Vagina (tissue), 2 donors: ENCODE measurements at regions not wholly inside any gene's neighbourhood (a gene's known extent, or its start where the extent isn't known, plus 50 kb on each side); places are given as distances from the start of the nearest gene placed in this dataset.

Source experiments
- CTCF ChIP-seq, 3 experiments: fragments of 450-650 bp in 2 of 3; fragments of 200-600 bp in 1 of 3; sonication (generic) in 1 of 3; IDR thresholded peaks; one replicate each; pipeline ENCODE4 v1.5.1; 2017 to 2019; ENCODE audit warnings: antibody characterized with exemption in 3 of 3, mild to moderate bottlenecking in 2 of 3, moderate library complexity in 2 of 3
- POLR2AphosphoS5 ChIP-seq, 2 donors: sonication (generic); formaldehyde crosslinking; IDR thresholded peaks; one replicate each; pipeline ENCODE4 v1.9.0; 2017; ENCODE audit warnings: antibody characterized with exemption in 2 of 2, mild to moderate bottlenecking in 2 of 2, low read depth in 1 of 2; ENCODE audit not compliant: insufficient read depth in 1 of 2

GRCh38 chr1:69029649-69030048, 532.8 kb upstream of the DEPDC1 start:
- TF ChIP-seq CTCF (IDR thresholded peaks at IDR 0.05): no peak
- TF ChIP-seq POLR2AphosphoS5 (IDR thresholded peaks at IDR 0.05; ENCODE audit: insufficient read depth in 1 of 2, low read depth in 1 of 2): no peak
